ENCODE measurements at regions not wholly inside any gene's neighbourhood (a gene's known extent, or its start where the extent isn't known, plus 50 kb on each side); places are given as distances from the start of the nearest gene placed in this dataset.

DNA sequence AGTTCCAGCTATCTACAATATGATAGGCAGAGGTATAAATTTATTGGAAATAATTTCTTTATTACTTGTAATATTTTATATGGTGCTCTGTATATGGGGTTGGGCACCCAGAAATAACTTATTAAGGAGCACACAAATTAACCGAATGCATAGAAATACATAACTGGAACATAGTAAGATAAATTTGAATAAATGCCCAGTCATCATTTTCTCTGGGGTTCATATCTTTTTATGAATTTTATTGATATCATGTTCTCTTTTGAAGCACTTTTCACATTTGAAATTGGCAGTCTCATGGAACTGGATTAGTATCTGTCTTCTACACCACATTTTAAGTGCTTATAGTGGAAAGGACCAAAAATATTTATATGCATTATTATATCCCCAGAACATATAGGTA is 122.0 kb downstream of the PCDH7 start:
- no peak for TF ChIP-seq YY1 (IDR thresholded peaks at IDR 0.05; ENCODE audit: low read depth, low read length)
- no peak for TF ChIP-seq EZH2 (IDR thresholded peaks at IDR 0.05; ENCODE audit: low read depth, low read length, severe bottlenecking)
- TF ChIP-seq, protein P1, sequence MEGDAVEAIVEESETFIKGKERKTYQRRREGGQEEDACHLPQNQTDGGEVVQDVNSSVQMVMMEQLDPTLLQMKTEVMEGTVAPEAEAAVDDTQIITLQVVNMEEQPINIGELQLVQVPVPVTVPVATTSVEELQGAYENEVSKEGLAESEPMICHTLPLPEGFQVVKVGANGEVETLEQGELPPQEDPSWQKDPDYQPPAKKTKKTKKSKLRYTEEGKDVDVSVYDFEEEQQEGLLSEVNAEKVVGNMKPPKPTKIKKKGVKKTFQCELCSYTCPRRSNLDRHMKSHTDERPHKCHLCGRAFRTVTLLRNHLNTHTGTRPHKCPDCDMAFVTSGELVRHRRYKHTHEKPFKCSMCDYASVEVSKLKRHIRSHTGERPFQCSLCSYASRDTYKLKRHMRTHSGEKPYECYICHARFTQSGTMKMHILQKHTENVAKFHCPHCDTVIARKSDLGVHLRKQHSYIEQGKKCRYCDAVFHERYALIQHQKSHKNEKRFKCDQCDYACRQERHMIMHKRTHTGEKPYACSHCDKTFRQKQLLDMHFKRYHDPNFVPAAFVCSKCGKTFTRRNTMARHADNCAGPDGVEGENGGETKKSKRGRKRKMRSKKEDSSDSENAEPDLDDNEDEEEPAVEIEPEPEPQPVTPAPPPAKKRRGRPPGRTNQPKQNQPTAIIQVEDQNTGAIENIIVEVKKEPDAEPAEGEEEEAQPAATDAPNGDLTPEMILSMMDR (IDR thresholded peaks at IDR 0.05; ENCODE audit: control extremely low read depth in 1 of 3, insufficient read depth in 1 of 3, low read depth in 1 of 3, low read length in 3 of 3): no peak
- TF ChIP-seq, protein P2, sequence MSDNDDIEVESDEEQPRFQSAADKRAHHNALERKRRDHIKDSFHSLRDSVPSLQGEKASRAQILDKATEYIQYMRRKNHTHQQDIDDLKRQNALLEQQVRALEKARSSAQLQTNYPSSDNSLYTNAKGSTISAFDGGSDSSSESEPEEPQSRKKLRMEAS (IDR thresholded peaks at IDR 0.05): no peak
- TF ChIP-seq POLR2A (IDR thresholded peaks at IDR 0.05; ENCODE audit: control extremely low read depth in 1 of 2, low read depth in 2 of 2, low read length in 2 of 2): no peak
- TF ChIP-seq POLR2AphosphoS5 (IDR thresholded peaks at IDR 0.05; ENCODE audit: low read depth, low read length): no peak
- no peak for TF ChIP-seq CREB1 (IDR thresholded peaks at IDR 0.05)
